ENCODE measurements at regions not wholly inside any gene's neighbourhood (a gene's known extent, or its start where the extent isn't known, plus 50 kb on each side); places are given as distances from the start of the nearest gene placed in this dataset.
A peak's percentile ranks its signal among the peaks of the same experiment; 100 is the strongest.

DNA sequence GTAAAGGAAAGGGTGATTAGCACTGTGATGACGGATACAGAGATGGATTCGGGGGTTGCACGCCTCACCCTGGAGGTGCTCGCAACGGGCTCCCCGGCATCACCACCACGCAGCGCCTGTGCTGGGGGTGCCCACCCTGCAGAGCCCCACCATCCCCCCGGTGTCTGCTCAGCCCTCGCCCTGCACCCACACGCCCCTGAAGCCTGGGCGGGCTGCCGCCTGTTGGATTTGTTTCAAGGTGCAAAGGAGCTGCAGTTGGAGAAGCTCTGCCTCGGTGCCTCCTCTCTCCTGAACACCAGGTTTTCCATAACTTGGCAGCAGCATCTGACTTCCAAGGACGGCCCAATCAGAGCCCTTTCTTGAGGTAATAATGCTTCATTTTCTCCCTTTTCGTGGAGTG lies 106.1 kb upstream of the TMEM132D start:
- Histone ChIP-seq H4K5ac (ENCODE audit: insufficient read length, low read depth, low read length) (no peak overlapping the region), H3K4me3 (ENCODE audit: extremely low read depth in 1 of 4, insufficient read depth in 2 of 4, low read depth in 3 of 4, low read length in 4 of 4) (no peak overlapping the region), H3K14ac (ENCODE audit: insufficient read length) (no peak overlapping the region), H3K9me3 (ENCODE audit: insufficient read depth in 2 of 2, low read depth in 1 of 2, low read length in 1 of 2) (no peaks in the 10 kb centered on the region), H3K27me3 (replicated peaks in 1 of 4; ENCODE audit: control insufficient read depth in 3 of 4, extremely low read depth in 1 of 4, insufficient read depth in 3 of 4, low read length in 3 of 4) (peaks cover 0 to 12% (median 7%) of the 10 kb centered on the region in 4 experiments; a peak in 2 of 7 replicates), H3K18ac (ENCODE audit: extremely low read depth, low read length) (no peak overlapping the region), H3K23me2 (ENCODE audit: low read depth, low read length) (peaks cover 6% of the 10 kb centered on the region; the same call in 1 of the 2 replicates), H2AK5ac (ENCODE audit: low read depth, low read length) (no peak overlapping the region), H2BK5ac (ENCODE audit: low read depth, low read length) (no peak overlapping the region; the same call in 1 of the 2 replicates), H2BK12ac (ENCODE audit: low read depth, low read length) (no peak overlapping the region; the same call in 1 of the 2 replicates), H3K36me3 (ENCODE audit: control insufficient read depth in 2 of 4, insufficient read depth in 4 of 4, low read length in 3 of 4) (no peaks in the 10 kb centered on the region), H3K56ac (replicated peaks; ENCODE audit: insufficient read length, low read depth, low read length) (no peak overlapping the region), H3K23ac (ENCODE audit: insufficient read length) (no peak overlapping the region), H3K27ac (ENCODE audit: low read depth, low read length) (no peak overlapping the region), H2AFZ (ENCODE audit: low read length) (no peak overlapping the region), H3K79me2 (ENCODE audit: control insufficient read depth in 1 of 2, insufficient read depth in 2 of 2, low read length in 2 of 2) (no peaks in the 10 kb centered on the region), H4K20me1 (replicated peaks in 1 of 2; ENCODE audit: control insufficient read depth in 1 of 2, insufficient read depth in 2 of 2, low read length in 2 of 2) (no peaks in the 10 kb centered on the region), H2BK15ac (ENCODE audit: low read length) (no peak overlapping the region), H3K4me1 (replicated peaks in 1 of 4; ENCODE audit: control insufficient read depth in 3 of 4, insufficient read depth in 4 of 4, low read length in 3 of 4) (peaks cover 0 to 8% (median 4%) of the 10 kb centered on the region in 4 experiments; a peak in 4 of 7 replicates), H4K91ac (replicated peaks; ENCODE audit: insufficient read length, low read length) (no peak overlapping the region), H3K4me2 (ENCODE audit: insufficient read depth in 1 of 2, low read depth in 2 of 2, low read length in 2 of 2) (no peak overlapping the region), H3K4ac (replicated peaks; ENCODE audit: insufficient read length, low read depth, low read length) (no peak overlapping the region), H3K9ac (replicated peaks in 1 of 4; ENCODE audit: extremely low read depth in 1 of 4, low read depth in 3 of 4, low read length in 3 of 4) (no peak overlapping the region), H3K79me1 (ENCODE audit: low read depth, low read length) (no peaks in the 10 kb centered on the region), H2BK20ac (ENCODE audit: low read length) (0 out of 2 replicates have a peak overlapping the region, but pooled peaks have one; percentile 48), H2BK120ac (replicated peaks; ENCODE audit: low read depth, low read length) (no peak overlapping the region), H4K8ac (ENCODE audit: extremely low read depth, insufficient read depth, low read length) (no peak overlapping the region)
- ChIA-PET POLR2A (ENCODE audit: partially characterized antibody) (no interaction called here), CTCF (ENCODE audit: partially characterized antibody) (interaction anchor here (0.8 to 10.0 kb wide), 6 partner anchors 7 to 99 kb away, joined by 4 to 89 read pairs (median 4); no protein-coding TSS in a partner anchor)
- 89% methylated on average over 14 of the region's 16 CpGs; no CpG with 5 or more reads in 1 of the 2 experiments for WGBS, 2 experiments (ENCODE audit: extremely low coverage in 1 of 2, insufficient coverage in 1 of 2, insufficient read length in 1 of 2, insufficient replicate concordance in 2 of 2, low coverage in 1 of 2, low lambda C conversion rate in 2 of 2, missing lambda C conversion rate in 1 of 2)
- no peak for FAIRE-seq
- no peak for DNase-seq (ENCODE audit: low read depth in 1 of 2, low spot score in 2 of 2)
- TF ChIP-seq GTF2F1 (IDR thresholded peaks at IDR 0.05; ENCODE audit: borderline replicate concordance, low read depth, low read length) = no peak

Measured in H1 (cell line).